NT2/D1 (cell line): ENCODE measurements at regions not wholly inside any gene's neighbourhood (a gene's known extent, or its start where the extent isn't known, plus 50 kb on each side); places are given as distances from the start of the nearest gene placed in this dataset.

Source experiments
- YY1 ChIP-seq: IDR thresholded peaks from 2 replicates; pipeline ENCODE4 v1.6.1; 2011; ENCODE audit not compliant: insufficient read length, insufficient read depth
- ZNF274 ChIP-seq: IDR thresholded peaks from 2 replicates; pipeline ENCODE4 v1.6.1; 2011; ENCODE audit warnings: mild to moderate bottlenecking, low read depth, low read length

DNA sequence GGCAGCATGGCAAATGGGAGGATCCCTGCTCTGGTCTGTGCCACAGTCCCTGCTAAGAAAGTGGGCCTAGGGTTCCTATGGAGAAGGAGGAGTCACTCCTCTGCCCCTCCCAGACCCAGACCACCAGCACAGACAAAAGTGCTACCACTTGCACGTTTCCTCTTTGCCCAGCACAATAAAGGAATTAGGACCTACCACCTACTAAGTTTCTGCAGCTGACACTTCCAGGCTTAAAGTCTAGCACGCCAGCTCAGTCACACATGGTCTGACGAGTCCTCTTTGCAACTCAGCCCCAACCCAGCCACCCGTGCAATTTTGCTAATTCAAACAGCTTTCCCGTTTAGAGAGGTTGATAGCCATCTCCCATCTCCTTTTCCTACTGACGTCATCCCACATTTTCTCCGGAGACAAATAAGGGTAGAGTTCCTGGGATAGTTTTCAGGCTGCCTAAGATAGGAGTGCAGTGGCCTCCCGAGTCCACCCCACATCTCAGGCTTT is 66.2 kb upstream of the PTGR2 start:
- TF ChIP-seq YY1 = no peak
- TF ChIP-seq ZNF274 = no peak
